Fibroblast of mammary gland (primary cell): ENCODE measurements at regions not wholly inside any gene's neighbourhood (a gene's known extent, or its start where the extent isn't known, plus 50 kb on each side); places are given as distances from the start of the nearest gene placed in this dataset.

Experiments used
- DNase-seq: peaks from one replicate; pipeline ENCODE4 v3.0.0-alpha.2; 2010; ENCODE audit warnings: low read depth
- H3K4me3 ChIP-seq: 2 replicates; pipeline ENCODE4 v1.5.1; 2011; ENCODE audit warnings: low read depth, mild to moderate bottlenecking, low read length, moderate library complexity; ENCODE audit not compliant: control insufficient read depth
- CTCF ChIP-seq: conservative IDR thresholded peaks from 2 replicates; pipeline ENCODE4 v1.5.1; 2011; ENCODE audit warnings: low read depth, low read length, inconsistent platforms; ENCODE audit not compliant: control insufficient read depth, insufficient read depth

- DNase-seq, result no peak
- no peak for TF ChIP-seq CTCF
- no peak overlapping the region for H3K4me3 ChIP-seq
Observed at GRCh38 chr11:17132654-17133053, 55.2 kb upstream of the RPS13 start.

DNA sequence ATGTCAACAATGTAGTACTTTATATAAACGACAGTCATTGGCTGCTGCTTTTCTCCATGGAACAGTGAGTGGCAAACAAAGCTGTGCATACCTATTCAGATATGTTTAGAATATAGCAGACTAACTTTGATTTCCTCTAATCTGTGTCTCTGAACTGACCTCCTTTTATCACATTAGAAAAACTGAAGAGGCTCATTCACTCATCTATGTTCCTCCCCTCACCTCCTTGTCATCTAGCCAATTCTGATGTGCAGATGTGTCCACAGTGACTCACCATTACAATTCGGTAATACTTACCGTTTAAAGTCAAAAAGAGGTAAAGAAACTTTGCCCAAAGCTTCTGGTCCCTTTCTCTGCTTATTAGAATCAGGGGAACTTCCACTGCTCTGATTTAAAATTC is 51.5 kb upstream of the RPS13 start:
- no peak overlapping the region for H3K4me3 ChIP-seq
- TF ChIP-seq CTCF, result no peak
- DNase-seq, result peak; percentile 74
